Esophagus muscularis mucosa (tissue), 4 donors: ENCODE measurements at regions not wholly inside any gene's neighbourhood (a gene's known extent, or its start where the extent isn't known, plus 50 kb on each side); places are given as distances from the start of the nearest gene placed in this dataset.

ENCODE experiments used
- DNase-seq: peaks from one replicate; pipeline ENCODE4 v3.0.0-alpha.2; 2017; ENCODE audit errors: extremely low spot score
- H3K27ac ChIP-seq, 4 donors: fragments of 200-600 bp; sonication (generic); replicated peaks in 1 of 4; 1 replicate in 3 of 4; 2 replicates in 1 of 4; pipeline ENCODE4 v1.5.1; 2016 to 2019; ENCODE audit warnings: mild to moderate bottlenecking in 1 of 4
- H3K27me3 ChIP-seq, 4 donors: fragments of 200-600 bp; sonication (generic); one replicate each; pipeline versions ENCODE4 v1.5.1 to v1.6.0; 2016 to 2019
- H3K36me3 ChIP-seq, 4 donors: fragments of 200-600 bp; sonication (generic); one replicate each; pipeline ENCODE4 v1.5.1; 2016 to 2019
- H3K4me1 ChIP-seq, 4 donors: fragments of 200-600 bp; sonication (generic); one replicate each; pipeline ENCODE4 v1.5.1; 2016 to 2019
- H3K4me3 ChIP-seq, 4 donors: fragments of 200-600 bp; sonication (generic); 1 replicate in 2 of 4; 2 replicates in 2 of 4; pipeline ENCODE4 v1.5.1; 2016 to 2019; ENCODE audit warnings: mild to moderate bottlenecking in 4 of 4, moderate library complexity in 1 of 4
- H3K9me3 ChIP-seq, 4 donors: fragments of 200-600 bp; sonication (generic); 1 replicate in 3 of 4; 2 replicates in 1 of 4; pipeline ENCODE4 v1.5.1; 2016 to 2019
- CTCF ChIP-seq, 3 experiments: fragments of 200-600 bp in 2 of 3; fragments of 450-650 bp in 1 of 3; sonication (generic) in 2 of 3; IDR thresholded peaks; one replicate each; pipeline ENCODE4 v1.5.1; 2017 to 2019; ENCODE audit warnings: antibody characterized with exemption in 3 of 3, mild to moderate bottlenecking in 2 of 3, moderate library complexity in 1 of 3
- EP300 ChIP-seq: sonication (generic); formaldehyde crosslinking; IDR thresholded peaks from one replicate; pipeline ENCODE4 v1.6.1; 2017; ENCODE audit warnings: antibody characterized with exemption
- POLR2A ChIP-seq: fragments of 450-650 bp; IDR thresholded peaks from one replicate; pipeline ENCODE4 v1.6.1; 2017; ENCODE audit warnings: antibody characterized with exemption, moderate library complexity, mild to moderate bottlenecking, low read depth
- POLR2AphosphoS5 ChIP-seq, 2 donors: sonication (generic); formaldehyde crosslinking; IDR thresholded peaks; one replicate each; pipeline ENCODE4 v1.6.1; 2017; ENCODE audit warnings: antibody characterized with exemption in 2 of 2
- WGBS: methylation state at CpG from one replicate; pipeline ENCODE4 v1.1.5; 2018; 5-methylcytosine and 5-hydroxymethylcytosine counted together
- intact Hi-C: fragments of 100-400 bp; cut with DNase I; formaldehyde crosslinking; loops from one replicate; pipeline ENCODE4 v1.15.1; 2023

GRCh38 chr5:154580422-154580821, 102.4 kb upstream of the HAND1 start:
- Histone ChIP-seq H3K4me3 (no peak overlapping the region), H3K9me3 (no peaks in the 10 kb centered on the region), H3K36me3 (no peaks in the 10 kb centered on the region), H3K27ac (no peak overlapping the region), H3K4me1 (no peaks in the 10 kb centered on the region), H3K27me3 (peaks cover 0 to 57% (median 3%) of the 10 kb centered on the region in 4 donors)
- 84% methylated on average over 6 of the region's 6 CpGs for WGBS
- DNase-seq = no peak
- intact Hi-C loops = no loop called here
- TF ChIP-seq POLR2AphosphoS5 (IDR thresholded peaks at IDR 0.05) (no peak), POLR2A (no peak)

- Histone ChIP-seq H3K27ac (no peak overlapping the region), H3K4me3 (no peak overlapping the region), H3K36me3 (no peaks in the 10 kb centered on the region), H3K9me3 (no peaks in the 10 kb centered on the region), H3K4me1 (no peaks in the 10 kb centered on the region), H3K27me3 (peaks cover 0 to 56% (median 3%) of the 10 kb centered on the region in 4 donors)
- WGBS = 82% methylated on average over 1 of the region's 1 CpG
- TF ChIP-seq EP300 = no peak
- no peak for TF ChIP-seq CTCF (IDR thresholded peaks at IDR 0.05)
- TF ChIP-seq POLR2AphosphoS5 (IDR thresholded peaks at IDR 0.05) = no peak
- no peak for TF ChIP-seq POLR2A
- no peak for DNase-seq
- intact Hi-C loops = no loop called here
These were observed 99.4 kb upstream of the HAND1 start for GRCh38 chr5:154577416-154577815.

- no peak for TF ChIP-seq POLR2AphosphoS5 (IDR thresholded peaks at IDR 0.05)
- no peaks in the 10 kb centered on the region for H3K36me3 ChIP-seq
- intact Hi-C loops = no loop called here
- DNase-seq = peak; percentile 91
- H3K27me3 ChIP-seq = peaks cover 0 to 53% (median 3%) of the 10 kb centered on the region in 4 donors
- H3K4me1 ChIP-seq = no peaks in the 10 kb centered on the region
- WGBS = 32% methylated on average over 6 of the region's 9 CpGs
- no peak overlapping the region for H3K4me3 ChIP-seq
- H3K27ac ChIP-seq = no peak overlapping the region
- H3K9me3 ChIP-seq = no peaks in the 10 kb centered on the region
These were observed 98.4 kb upstream of the HAND1 start for GRCh38 chr5:154576429-154576806.

DNA sequence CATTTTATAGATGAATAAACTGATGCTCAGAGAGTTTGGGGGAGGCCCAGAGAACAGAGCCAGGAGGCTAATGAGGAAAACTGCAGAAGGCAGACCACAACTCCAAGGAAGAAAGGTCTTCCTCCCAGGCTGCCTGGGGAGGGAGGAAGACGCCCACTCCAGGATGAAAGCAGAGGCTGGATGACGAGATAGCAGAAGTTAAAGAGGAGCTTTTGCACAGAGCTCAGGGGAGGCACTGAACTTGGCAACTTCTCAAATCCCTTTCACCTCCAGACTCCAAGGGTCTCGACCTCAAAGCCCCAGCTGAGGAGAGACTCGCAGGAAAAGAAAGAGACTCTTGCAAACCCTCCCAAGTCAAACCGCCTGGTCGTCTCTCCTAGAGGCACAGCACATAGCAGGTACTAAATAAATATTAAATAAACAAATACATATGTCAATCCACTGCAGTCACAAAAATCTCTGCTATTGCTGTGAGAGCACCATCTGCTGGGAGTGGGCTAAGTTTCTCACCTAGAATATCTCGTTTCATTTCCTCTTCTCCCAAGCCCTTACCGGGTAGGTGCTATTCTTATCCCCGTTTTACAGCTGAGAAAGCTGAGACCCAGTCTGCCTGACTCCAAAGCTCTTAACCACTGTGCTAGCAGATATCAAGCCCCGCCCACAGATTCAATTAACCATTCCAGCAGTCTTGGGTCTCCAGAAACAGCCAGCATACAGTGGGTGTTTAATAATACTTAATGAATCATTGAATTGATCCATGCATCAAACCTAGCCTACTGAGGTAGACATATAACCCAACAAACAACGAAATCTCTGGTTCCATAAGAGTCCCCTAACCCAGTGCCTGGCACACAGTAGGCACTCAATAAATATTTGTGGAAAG, 97.8 kb upstream of the HAND1 start:
- Histone ChIP-seq H3K9me3 (no peaks in the 10 kb centered on the region), H3K4me3 (no peak overlapping the region), H3K27me3 (peaks cover 0 to 53% (median 3%) of the 10 kb centered on the region in 4 donors), H3K27ac (no peak overlapping the region), H3K4me1 (no peaks in the 10 kb centered on the region), H3K36me3 (no peaks in the 10 kb centered on the region)
- 17% methylated on average over 11 of the region's 11 CpGs for WGBS
- intact Hi-C loops = no loop called here
- no peak for TF ChIP-seq EP300
- TF ChIP-seq POLR2A = no peak
- no peak for TF ChIP-seq CTCF (IDR thresholded peaks at IDR 0.05)
- TF ChIP-seq POLR2AphosphoS5 (IDR thresholded peaks at IDR 0.05) = no peak
- peak; percentile 45 for DNase-seq

- Histone ChIP-seq H3K9me3 (no peaks in the 10 kb centered on the region), H3K27me3 (peaks cover 0 to 53% (median 3%) of the 10 kb centered on the region in 4 donors), H3K4me3 (no peak overlapping the region), H3K4me1 (no peaks in the 10 kb centered on the region), H3K27ac (no peak overlapping the region), H3K36me3 (no peaks in the 10 kb centered on the region)
- no peak for TF ChIP-seq EP300
- no peak for TF ChIP-seq POLR2AphosphoS5 (IDR thresholded peaks at IDR 0.05)
- TF ChIP-seq POLR2A = no peak
- no peak for TF ChIP-seq CTCF (IDR thresholded peaks at IDR 0.05)
- intact Hi-C loops = no loop called here
- peak; percentile 81 for DNase-seq
- WGBS = 89% methylated on average over 6 of the region's 6 CpGs
These were observed 95.0 kb upstream of the HAND1 start for GRCh38 chr5:154573011-154573410.
